Right lobe of liver (tissue), 4 donors: ENCODE measurements at regions not wholly inside any gene's neighbourhood (a gene's known extent, or its start where the extent isn't known, plus 50 kb on each side); places are given as distances from the start of the nearest gene placed in this dataset.

ENCODE experiments used
- CTCF ChIP-seq, 4 donors: fragments of 200-600 bp in 3 of 4; fragments of 450-650 bp in 1 of 4; IDR thresholded peaks; one replicate each; pipeline versions ENCODE4 v1.5.1 to v1.8.0; 2016 to 2022; ENCODE audit warnings: antibody characterized with exemption in 4 of 4, mild to moderate bottlenecking in 2 of 4
- POLR2A ChIP-seq: fragments of 450-650 bp; IDR thresholded peaks from one replicate; pipeline ENCODE4 v1.6.1; 2017; ENCODE audit warnings: antibody characterized with exemption, mild to moderate bottlenecking
- donor health status: DM: no; HTN: no; CAD: no.
- donor health status: DM: no; HTN: no; CAD: no.
- donor health status: DM: no; HTN: yes; CAD: no.

- no peak for TF ChIP-seq CTCF (IDR thresholded peaks at IDR 0.05)
- no peak for TF ChIP-seq POLR2A
Observed at GRCh38 chr7:12759151-12759550, 71.7 kb downstream of the ARL4A start.
